ENCODE measurements at regions not wholly inside any gene's neighbourhood (a gene's known extent, or its start where the extent isn't known, plus 50 kb on each side); places are given as distances from the start of the nearest gene placed in this dataset.

GRCh38 chr3:109977897-109978296, 640.6 kb upstream of the DPPA4 start:
- no peaks in the 10 kb centered on the region for H3K9me3 ChIP-seq
- intact Hi-C loops (cut with DNase I): no loop called here
- H3K4me1 ChIP-seq: no peaks in the 10 kb centered on the region
- no peaks in the 10 kb centered on the region for H3K36me3 ChIP-seq
- H3K27ac ChIP-seq: no peak overlapping the region
- H3K27me3 ChIP-seq: no peaks in the 10 kb centered on the region
- no peak for ATAC-seq
- TF ChIP-seq CTCF (IDR thresholded peaks at IDR 0.05): no peak
- no peak for DNase-seq
- WGBS, 2 donors: 63% methylated on average over 4 of the region's 4 CpGs
- no peak for FAIRE-seq
- no peak overlapping the region for H3K4me3 ChIP-seq

DNA sequence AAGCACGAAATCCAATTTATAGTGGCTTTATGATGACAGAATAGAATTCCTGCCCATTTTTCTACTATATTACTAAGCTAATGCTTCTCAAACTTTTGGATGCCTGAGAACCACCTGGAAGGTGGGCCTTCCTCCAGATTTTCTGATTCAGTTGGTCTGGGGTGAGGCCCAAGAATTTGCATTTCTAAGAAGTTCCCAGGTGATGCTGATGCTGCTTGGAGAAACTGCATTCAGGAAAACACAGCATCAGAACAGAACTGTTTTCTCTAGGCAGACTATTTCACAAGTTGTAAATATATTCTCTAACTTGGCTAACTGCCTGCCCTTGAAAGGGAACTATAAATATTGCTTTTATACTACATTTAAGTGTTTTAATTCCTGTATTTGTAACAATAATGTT, 644.9 kb upstream of the DPPA4 start:
- no peaks in the 10 kb centered on the region for H3K4me1 ChIP-seq
- no peak overlapping the region for H3K4me3 ChIP-seq
- DNase-seq: no peak
- WGBS, 2 donors: 63 to 81% methylated on average over 1 of the region's 1 CpG
- no peaks in the 10 kb centered on the region for H3K36me3 ChIP-seq
- no peaks in the 10 kb centered on the region for H3K27me3 ChIP-seq
- no peaks in the 10 kb centered on the region for H3K9me3 ChIP-seq
- H3K27ac ChIP-seq: no peak overlapping the region
- TF ChIP-seq CTCF (IDR thresholded peaks at IDR 0.05): no peak
- no peak for FAIRE-seq
- no peak for ATAC-seq
- intact Hi-C loops (cut with DNase I): no loop called here

DNA sequence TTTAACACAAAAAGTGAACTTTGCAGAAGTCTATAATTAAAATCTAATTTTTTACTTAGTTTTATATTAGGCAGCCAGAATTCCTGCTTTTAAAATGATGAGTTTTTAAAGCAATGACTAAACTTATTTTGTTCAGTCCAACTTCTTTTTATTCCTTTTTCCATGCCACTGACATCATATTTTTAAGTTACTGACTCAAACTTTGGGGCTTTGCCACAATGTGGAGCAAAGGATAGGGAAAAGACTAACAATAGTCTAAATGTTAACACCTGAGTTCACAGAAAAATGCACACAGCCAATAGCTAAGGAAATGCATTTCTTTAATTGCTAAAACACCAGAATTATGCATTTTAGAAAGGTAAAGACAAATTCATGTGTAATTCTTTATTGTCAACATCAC, 647.6 kb upstream of the DPPA4 start:
- ATAC-seq: no peak
- no peak for FAIRE-seq
- Histone ChIP-seq H3K4me3 (no peak overlapping the region), H3K36me3 (no peaks in the 10 kb centered on the region), H3K27me3 (no peaks in the 10 kb centered on the region), H3K27ac (no peak overlapping the region), H3K9me3 (no peaks in the 10 kb centered on the region), H3K4me1 (no peaks in the 10 kb centered on the region)
- DNase-seq: no peak
- intact Hi-C loops (cut with DNase I): no loop called here
- no peak for TF ChIP-seq CTCF (IDR thresholded peaks at IDR 0.05)

DNA sequence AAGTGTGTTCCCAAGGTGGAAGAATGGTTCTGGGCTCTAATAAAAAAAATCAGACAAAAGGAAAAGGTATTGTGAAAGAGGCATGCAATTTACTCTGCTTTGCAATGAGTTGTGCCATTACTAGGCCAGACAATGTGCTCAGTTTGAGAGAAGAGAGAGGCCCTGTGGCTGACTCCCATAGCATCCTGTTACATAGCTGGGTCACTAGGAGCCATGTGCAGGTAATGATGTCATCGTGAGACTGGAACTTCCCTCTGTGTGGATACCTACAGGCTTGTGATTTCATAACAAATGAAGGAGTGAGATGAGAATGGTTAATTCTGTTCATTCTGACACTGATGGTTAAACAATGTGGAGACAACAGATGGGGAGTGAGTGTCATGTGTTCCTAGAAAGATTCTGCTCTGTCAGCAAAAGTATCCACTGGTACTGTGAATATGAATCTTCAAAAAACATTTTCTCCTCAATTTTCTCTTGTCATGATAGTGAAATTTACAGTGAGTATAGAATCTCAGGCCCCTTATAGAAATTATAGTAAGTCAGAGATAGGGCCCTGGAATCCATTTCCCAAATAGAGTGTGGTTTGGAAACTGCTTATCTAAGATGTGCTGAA, 648.7 kb upstream of the DPPA4 start:
- Histone ChIP-seq H3K9me3 (no peaks in the 10 kb centered on the region), H3K4me3 (no peak overlapping the region), H3K27me3 (no peaks in the 10 kb centered on the region), H3K27ac (no peak overlapping the region), H3K4me1 (no peaks in the 10 kb centered on the region), H3K36me3 (no peaks in the 10 kb centered on the region)
- DNase-seq: no peak
- FAIRE-seq: no peak
- ATAC-seq: no peak
- WGBS, 2 donors: 68 to 79% methylated on average over 1 of the region's 1 CpG
- no peak for TF ChIP-seq CTCF (IDR thresholded peaks at IDR 0.05)
- intact Hi-C loops (cut with DNase I): no loop called here

DNA sequence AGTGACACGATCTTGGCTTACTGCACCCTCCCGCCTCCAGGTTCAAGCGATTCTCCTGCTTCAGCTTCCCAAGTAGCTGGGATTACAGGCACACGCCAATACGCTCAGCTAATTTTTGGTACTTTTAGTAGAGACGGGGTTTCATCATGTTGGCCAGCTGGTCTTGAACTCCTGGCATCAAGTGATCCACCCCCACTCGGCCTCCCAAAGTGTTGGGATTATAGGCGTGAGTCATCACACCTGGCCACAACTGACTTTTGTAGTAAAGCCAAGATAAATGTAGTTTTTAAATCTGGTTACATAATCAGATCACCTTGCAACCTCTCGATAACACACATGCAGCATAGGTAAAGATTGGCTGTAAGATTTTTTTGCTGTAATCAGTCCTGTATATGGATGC, 657.5 kb upstream of the DPPA4 start:
- no peak overlapping the region for H3K27ac ChIP-seq
- no peaks in the 10 kb centered on the region for H3K27me3 ChIP-seq
- 62 to 63% methylated on average over 9 of the region's 9 CpGs for WGBS, 2 donors
- no peaks in the 10 kb centered on the region for H3K36me3 ChIP-seq
- intact Hi-C loops (cut with DNase I): no loop called here
- FAIRE-seq: no peak
- no peak for TF ChIP-seq CTCF (IDR thresholded peaks at IDR 0.05)
- peak in 1 of 6 donors; percentile 15 for DNase-seq
- no peaks in the 10 kb centered on the region for H3K4me1 ChIP-seq
- no peaks in the 10 kb centered on the region for H3K9me3 ChIP-seq
- no peak for ATAC-seq
- no peak overlapping the region for H3K4me3 ChIP-seq

All from pancreas (tissue), 10 donors.